GM12892 (cell line): ENCODE measurements at regions not wholly inside any gene's neighbourhood (a gene's known extent, or its start where the extent isn't known, plus 50 kb on each side); places are given as distances from the start of the nearest gene placed in this dataset.

ENCODE experiments used
- POLR2A ChIP-seq: IDR thresholded peaks from 2 replicates; pipeline ENCODE4 v1.6.1; 2011; ENCODE audit warnings: low read depth, low read length, control low read depth
- POLR2AphosphoS5 ChIP-seq: IDR thresholded peaks from 2 replicates; pipeline ENCODE4 v1.6.1; 2011; ENCODE audit warnings: low read depth, low read length, control low read depth

DNA sequence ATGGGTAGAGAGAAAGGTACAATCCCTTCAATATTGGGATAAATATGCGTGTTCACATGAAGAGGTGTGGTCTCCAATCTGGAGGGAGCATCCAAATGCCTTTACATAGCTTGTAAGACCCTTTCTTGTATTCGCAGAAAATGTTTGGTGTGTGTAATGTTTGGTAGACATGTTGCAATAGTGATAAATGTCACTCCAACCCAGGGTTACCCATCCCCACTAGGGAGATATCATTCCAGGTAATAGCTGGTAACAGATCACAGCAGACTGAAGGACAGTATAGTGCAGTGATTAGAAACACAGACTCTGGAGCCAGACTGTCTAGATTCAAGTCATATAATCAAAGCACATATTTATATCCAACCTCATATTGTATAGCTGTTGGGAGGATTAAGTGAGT, 733.6 kb upstream of the TBX3 start:
- TF ChIP-seq POLR2AphosphoS5 (no peak), POLR2A (no peak)
